PC-9 (cell line): ENCODE measurements at regions not wholly inside any gene's neighbourhood (a gene's known extent, or its start where the extent isn't known, plus 50 kb on each side); places are given as distances from the start of the nearest gene placed in this dataset.

Experiments
- CTCF ChIP-seq: fragments of 200-600 bp; sonication (generic); conservative IDR thresholded peaks from 2 replicates; pipeline ENCODE4 v1.6.1; 2017; ENCODE audit warnings: mixed run types, antibody characterized with exemption, mild to moderate bottlenecking, moderate library complexity
- EZH2 ChIP-seq: fragments of 200-600 bp; sonication (generic); IDR thresholded peaks from 2 replicates; pipeline ENCODE4 v1.8.0; 2017; ENCODE audit warnings: antibody characterized with exemption, low read depth

GRCh38 chr16:31694461-31694860 lies 166.8 kb downstream of the AHSP start:
- no peak for TF ChIP-seq CTCF
- no peak for TF ChIP-seq EZH2
